ENCODE measurements at regions not wholly inside any gene's neighbourhood (a gene's known extent, or its start where the extent isn't known, plus 50 kb on each side); places are given as distances from the start of the nearest gene placed in this dataset.

- TF ChIP-seq ETS1 (IDR thresholded peaks at IDR 0.05): no peak
- TF ChIP-seq EZH2 (IDR thresholded peaks at IDR 0.05; ENCODE audit: low read depth, unreplicated experiment): no peak
- no peak for TF ChIP-seq ZNF331 (CRISPR knock-in tag; IDR thresholded peaks at IDR 0.05; ENCODE audit: low read depth)
- no peak for TF ChIP-seq EZH2phosphoT487 (IDR thresholded peaks at IDR 0.05; ENCODE audit: unreplicated experiment)
These were observed 77.9 kb upstream of the PHLPP1 start (continued) for GRCh38 chr18:62637403-62637802.

- Mint-ChIP-seq H3K36me3 (ENCODE audit: low read depth) (no peaks in the 10 kb centered on the region), H3K4me1 (peaks cover 10% of the 10 kb centered on the region; the same call in 2 of the 3 replicates), H3K9me3 (no peaks in the 10 kb centered on the region; the same call in 2 of the 3 replicates), H3K27me3 (ENCODE audit: insufficient read depth, low read depth, poor library complexity) (no peaks in the 10 kb centered on the region), H3K4me3 (no peak overlapping the region), H3K27ac (no peak overlapping the region)
- H3K4me1 ChIP-seq (ENCODE audit: insufficient read depth): peaks cover 13% of the 10 kb centered on the region; the same call in 1 of the 2 replicates
- H3K9me2 ChIP-seq (ENCODE audit: insufficient read depth): no peaks in the 10 kb centered on the region
- ATAC-seq (peak; percentile 90), DNase-seq (ENCODE audit: low spot score) (peak; percentile 77)
- no peaks in the 10 kb centered on the region for H3F3A ChIP-seq (replicated peaks; ENCODE audit: low read depth)
- no peaks in the 10 kb centered on the region for H3K36me3 ChIP-seq (ENCODE audit: insufficient read depth)
- H3K79me2 ChIP-seq (replicated peaks; ENCODE audit: insufficient read depth): no peaks in the 10 kb centered on the region
- no peaks in the 10 kb centered on the region for H4K20me1 ChIP-seq (replicated peaks; ENCODE audit: insufficient read depth)
- no peak overlapping the region for H3K27ac ChIP-seq (ENCODE audit: low read depth)
- no peak overlapping the region for H3K4me2 ChIP-seq
- H3K27me3 ChIP-seq (ENCODE audit: insufficient read depth): no peaks in the 10 kb centered on the region
- peak overlapping the region; percentile 29; the same call in 1 of the 2 replicates for H2AFZ ChIP-seq
- TF ChIP-seq ZNF331 (CRISPR knock-in tag; IDR thresholded peaks at IDR 0.05; ENCODE audit: low read depth) (no peak), NANOG (IDR thresholded peaks at IDR 0.05; ENCODE audit: borderline replicate concordance) (no peak), ZNF114 (CRISPR knock-in tag; IDR thresholded peaks at IDR 0.05) (no peak), EZH2 (IDR thresholded peaks at IDR 0.05; ENCODE audit: low read depth, unreplicated experiment) (no peak)
- TF ChIP-seq, protein P1, sequence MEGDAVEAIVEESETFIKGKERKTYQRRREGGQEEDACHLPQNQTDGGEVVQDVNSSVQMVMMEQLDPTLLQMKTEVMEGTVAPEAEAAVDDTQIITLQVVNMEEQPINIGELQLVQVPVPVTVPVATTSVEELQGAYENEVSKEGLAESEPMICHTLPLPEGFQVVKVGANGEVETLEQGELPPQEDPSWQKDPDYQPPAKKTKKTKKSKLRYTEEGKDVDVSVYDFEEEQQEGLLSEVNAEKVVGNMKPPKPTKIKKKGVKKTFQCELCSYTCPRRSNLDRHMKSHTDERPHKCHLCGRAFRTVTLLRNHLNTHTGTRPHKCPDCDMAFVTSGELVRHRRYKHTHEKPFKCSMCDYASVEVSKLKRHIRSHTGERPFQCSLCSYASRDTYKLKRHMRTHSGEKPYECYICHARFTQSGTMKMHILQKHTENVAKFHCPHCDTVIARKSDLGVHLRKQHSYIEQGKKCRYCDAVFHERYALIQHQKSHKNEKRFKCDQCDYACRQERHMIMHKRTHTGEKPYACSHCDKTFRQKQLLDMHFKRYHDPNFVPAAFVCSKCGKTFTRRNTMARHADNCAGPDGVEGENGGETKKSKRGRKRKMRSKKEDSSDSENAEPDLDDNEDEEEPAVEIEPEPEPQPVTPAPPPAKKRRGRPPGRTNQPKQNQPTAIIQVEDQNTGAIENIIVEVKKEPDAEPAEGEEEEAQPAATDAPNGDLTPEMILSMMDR (conservative IDR thresholded peaks at IDR 0.05; ENCODE audit: low read depth in 2 of 2): peak; percentile 90
- no peak overlapping the region for H3K4me3 ChIP-seq
These were observed 77.3 kb upstream of the PHLPP1 start for GRCh38 chr18:62637807-62638687.

- H3K4me3 Mint-ChIP-seq: no peak overlapping the region
- Histone ChIP-seq H3K79me2 (replicated peaks; ENCODE audit: insufficient read depth) (no peaks in the 10 kb centered on the region), H3K4me1 (ENCODE audit: insufficient read depth) (peaks cover 7% of the 10 kb centered on the region; the same call in 1 of the 2 replicates), H3K27ac (ENCODE audit: low read depth) (no peak overlapping the region), H3K27me3 (ENCODE audit: insufficient read depth) (no peaks in the 10 kb centered on the region), H3K9me2 (ENCODE audit: insufficient read depth) (no peaks in the 10 kb centered on the region), H3K36me3 (ENCODE audit: insufficient read depth) (no peaks in the 10 kb centered on the region), H3K4me3 (no peak overlapping the region), H4K20me1 (replicated peaks; ENCODE audit: insufficient read depth) (no peaks in the 10 kb centered on the region), H2AFZ (peak overlapping the region; percentile 41), H3F3A (replicated peaks; ENCODE audit: low read depth) (no peaks in the 10 kb centered on the region), H3K4me2 (no peak overlapping the region)
- no peak overlapping the region for H3K27ac Mint-ChIP-seq
- H3K9me3 Mint-ChIP-seq: peaks cover 4% of the 10 kb centered on the region; the same call in 2 of the 3 replicates
- DNase-seq (ENCODE audit: low spot score): no peak
- H3K4me1 Mint-ChIP-seq: peaks cover 11% of the 10 kb centered on the region
- no peak for TF ChIP-seq POLR2AphosphoS5 (IDR thresholded peaks at IDR 0.05; ENCODE audit: low read depth)
- peak; percentile 58; the same call in 2 of the 3 replicates for ATAC-seq
- H3K27me3 Mint-ChIP-seq (ENCODE audit: insufficient read depth, low read depth, poor library complexity): no peaks in the 10 kb centered on the region
- H3K36me3 Mint-ChIP-seq (ENCODE audit: low read depth): peaks cover 2% of the 10 kb centered on the region; the same call in 1 of the 3 replicates
These were observed 72.2 kb upstream of the PHLPP1 start for GRCh38 chr18:62643181-62643580.

Data from GM23338 (cell line).